HG03565 (cell line): ENCODE measurements at regions not wholly inside any gene's neighbourhood (a gene's known extent, or its start where the extent isn't known, plus 50 kb on each side); places are given as distances from the start of the nearest gene placed in this dataset.

Source experiments
- ATAC-seq: cut with Tn5 transposase; IDR thresholded peaks from one replicate; pipeline ENCODE4 v1.9.1; 2021; ENCODE audit warnings: mild to moderate bottlenecking, moderate library complexity; ENCODE audit not compliant: unreplicated experiment

DNA sequence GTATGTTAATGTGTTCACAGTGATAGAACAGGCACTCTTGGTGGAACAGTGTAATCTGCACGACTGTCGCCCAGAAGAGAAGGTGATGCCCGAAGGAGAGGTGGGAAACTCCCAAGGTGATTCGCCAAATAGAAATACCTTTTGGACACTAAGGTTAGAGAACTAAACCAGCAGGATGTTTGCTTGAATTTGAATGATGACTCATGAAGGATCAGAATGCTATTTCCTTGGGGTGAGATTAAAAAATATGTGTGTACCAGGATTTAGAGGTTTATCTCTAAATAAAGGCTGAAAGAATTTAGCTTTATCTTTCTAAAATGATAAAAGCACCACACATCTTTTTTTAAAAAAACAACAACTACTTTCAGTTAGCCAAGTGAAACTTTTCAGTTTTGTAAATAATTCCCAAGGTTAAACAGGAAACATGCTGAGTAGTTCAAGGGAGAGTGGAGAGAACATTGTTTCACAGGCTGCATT lies 297.4 kb upstream of the TAS2R1 start:
- no peak for ATAC-seq

DNA sequence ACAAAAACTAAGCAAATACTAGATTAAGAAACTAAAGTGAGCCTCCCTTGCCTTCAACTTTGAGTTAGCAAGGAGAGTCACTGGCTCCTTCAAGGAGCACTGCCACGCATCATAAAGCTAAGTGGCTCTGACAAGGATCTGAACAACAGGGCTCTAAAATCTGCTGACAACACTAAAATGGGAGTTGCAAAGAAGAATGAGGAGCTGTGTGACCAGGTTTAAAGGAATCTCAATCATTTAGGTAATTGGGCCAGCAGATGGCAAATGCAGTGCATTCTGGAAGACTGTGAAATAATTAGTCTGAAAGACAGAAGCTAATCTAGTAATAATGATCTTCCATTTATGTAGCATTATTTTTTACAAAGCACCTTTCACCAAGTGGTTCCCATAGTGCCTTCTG lies 297.0 kb upstream of the TAS2R1 start:
- no peak for ATAC-seq

- peak; percentile 98 for ATAC-seq
Measured at GRCh38 chr5:9924614-9925013, 294.5 kb upstream of the TAS2R1 start.

DNA sequence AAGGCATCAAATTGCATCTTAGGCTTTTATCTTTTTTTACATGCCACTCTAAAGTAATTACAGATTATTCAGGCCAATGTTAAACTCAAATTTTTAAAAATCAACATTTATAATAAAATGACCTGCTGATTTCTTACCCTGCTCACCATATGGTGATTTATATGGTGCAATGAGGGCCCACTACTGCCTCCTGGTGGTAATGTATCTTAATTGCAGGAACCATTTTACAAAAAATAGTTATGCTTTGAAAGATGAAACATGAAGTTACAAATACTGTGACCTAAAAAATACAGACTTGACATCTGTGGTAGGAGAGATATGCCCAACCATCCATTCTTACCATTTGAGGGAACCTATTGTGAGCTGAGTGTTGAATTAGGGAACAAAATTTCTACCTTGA lies 292.6 kb upstream of the TAS2R1 start:
- ATAC-seq: no peak

DNA sequence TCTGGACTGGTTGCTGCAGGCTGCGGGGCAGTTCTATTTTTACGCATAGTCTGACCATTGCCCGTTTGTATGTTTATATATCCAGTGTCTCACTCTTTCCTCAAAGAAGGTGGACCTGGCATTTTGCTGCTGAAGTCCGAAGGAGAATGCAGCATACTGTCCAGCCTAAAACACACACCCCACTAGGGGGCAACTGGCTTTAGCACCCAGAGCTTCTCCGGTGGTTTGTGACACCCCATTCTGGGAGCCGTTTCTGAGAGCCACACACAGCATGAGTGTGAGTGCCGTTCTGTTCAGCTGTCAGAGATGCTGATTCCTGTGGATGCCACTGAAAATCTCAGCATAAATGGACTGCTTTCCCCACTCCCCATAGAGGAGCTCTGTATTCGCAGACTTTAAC lies 290.5 kb upstream of the TAS2R1 start:
- ATAC-seq: no peak

DNA sequence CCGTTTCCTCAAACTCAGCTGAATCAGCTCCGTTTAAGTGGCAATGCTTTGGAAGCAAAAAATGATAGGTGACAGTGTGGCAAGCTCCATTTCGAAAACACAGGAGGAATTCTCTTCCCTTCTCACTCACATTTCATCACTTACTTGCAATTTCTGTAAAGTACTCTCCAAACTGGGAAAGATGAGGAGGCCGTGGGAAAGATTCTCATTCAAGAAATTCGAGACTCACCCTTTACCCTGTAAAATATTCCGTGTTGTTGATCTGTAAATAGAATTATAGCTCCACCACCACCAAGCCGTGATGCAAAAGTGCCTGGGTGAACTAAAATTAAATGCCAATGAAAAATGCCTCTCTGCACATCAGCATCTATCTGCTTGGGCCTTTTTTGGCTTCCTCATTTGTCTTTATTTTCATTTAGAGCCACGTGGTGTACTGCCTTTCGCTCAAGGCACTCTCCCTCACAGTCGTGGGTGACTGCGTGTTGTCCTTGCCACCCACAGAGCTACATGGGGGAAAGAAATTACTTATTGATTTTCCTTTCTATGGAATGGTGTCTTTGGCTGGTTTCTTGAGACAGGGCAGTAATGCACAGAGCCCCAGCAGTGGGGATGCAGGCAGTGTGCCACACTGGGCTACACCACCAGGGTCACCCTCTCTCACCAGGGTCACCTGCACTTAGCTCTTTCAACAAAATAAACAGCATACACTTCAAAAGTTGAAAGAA lies 289.3 kb upstream of the TAS2R1 start:
- ATAC-seq: no peak

DNA sequence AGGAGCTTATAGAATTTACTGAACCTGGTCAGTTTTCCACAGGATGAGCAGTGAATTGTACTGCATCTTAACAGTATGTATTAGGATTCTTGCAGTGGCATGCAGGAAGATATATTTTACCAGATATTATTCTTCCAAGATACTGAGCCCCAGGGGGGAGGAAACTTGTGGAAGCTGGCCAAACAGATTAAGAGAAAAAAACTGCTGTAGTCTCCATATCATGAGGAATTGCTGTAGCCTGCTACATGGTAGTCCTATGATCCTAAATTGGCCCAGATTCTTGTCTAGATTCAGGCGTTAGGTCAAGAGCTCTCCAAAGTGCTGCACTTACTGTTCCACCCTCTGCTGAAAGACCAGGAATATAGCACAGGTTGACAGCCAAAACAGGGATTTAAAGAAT lies 275.5 kb upstream of the TAS2R1 start:
- no peak for ATAC-seq

DNA sequence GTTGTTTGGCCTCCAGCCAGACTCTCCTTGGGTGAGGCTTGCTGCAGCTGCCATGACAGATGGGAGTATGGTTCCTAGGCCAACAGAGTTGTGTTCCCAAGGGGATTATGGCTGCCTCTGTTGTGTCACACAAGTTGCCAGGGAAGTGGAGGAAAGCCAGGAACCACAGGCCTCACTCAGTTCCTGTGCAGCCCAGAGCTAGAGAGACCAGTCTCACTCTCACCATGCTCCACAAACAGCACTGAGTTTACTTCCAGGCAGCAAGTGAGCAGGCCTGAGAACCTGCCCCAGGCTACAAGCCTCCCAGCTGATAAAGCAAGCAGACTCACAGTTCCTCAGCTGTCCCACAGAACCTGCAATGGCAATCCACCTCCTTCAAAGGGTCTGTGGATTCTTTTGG lies 273.6 kb upstream of the TAS2R1 start:
- ATAC-seq: no peak

- no peak for ATAC-seq
Measured at GRCh38 chr5:9898319-9898718, 268.2 kb upstream of the TAS2R1 start.

DNA sequence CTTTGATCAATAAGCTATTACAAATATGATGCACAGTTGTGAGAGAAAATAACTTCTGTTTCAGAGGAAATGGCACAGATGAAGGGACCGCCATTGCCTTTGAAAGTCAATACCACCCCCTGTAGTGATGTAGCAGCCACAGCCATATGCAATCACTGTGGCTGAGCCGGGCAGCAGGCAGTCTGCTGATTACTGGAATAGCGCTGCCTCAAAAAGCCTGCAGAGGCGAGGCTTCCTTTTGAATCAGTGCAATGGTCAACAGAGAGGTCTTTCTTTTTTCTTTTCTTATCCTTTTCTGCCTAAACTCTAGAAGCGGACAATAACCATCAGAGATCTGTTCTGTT lies 265.1 kb upstream of the TAS2R1 start:
- ATAC-seq: no peak

- ATAC-seq: no peak
Measured at GRCh38 chr5:9894571-9895301, 264.6 kb upstream of the TAS2R1 start.

DNA sequence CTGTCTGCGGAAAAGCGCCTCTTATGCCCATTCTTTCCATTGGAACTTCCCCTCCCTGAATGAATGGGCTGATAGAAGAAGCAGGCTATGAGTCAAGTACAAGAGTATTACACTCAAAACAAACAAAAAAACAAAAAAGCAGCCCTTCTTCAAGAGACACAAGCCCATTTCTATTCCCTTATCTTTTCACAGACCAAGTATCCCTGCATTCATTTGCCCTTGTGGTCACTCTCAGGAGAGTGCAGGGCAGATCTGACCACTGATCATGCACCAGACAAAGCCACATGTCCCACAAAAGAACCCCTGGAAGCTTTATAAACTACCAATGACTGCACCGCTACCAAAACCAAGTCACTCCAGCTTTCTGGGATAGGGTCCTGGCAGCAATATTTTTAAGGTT lies 262.5 kb upstream of the TAS2R1 start:
- ATAC-seq: no peak

- ATAC-seq: no peak
Measured at GRCh38 chr5:9889511-9889910, 259.4 kb upstream of the TAS2R1 start.

DNA sequence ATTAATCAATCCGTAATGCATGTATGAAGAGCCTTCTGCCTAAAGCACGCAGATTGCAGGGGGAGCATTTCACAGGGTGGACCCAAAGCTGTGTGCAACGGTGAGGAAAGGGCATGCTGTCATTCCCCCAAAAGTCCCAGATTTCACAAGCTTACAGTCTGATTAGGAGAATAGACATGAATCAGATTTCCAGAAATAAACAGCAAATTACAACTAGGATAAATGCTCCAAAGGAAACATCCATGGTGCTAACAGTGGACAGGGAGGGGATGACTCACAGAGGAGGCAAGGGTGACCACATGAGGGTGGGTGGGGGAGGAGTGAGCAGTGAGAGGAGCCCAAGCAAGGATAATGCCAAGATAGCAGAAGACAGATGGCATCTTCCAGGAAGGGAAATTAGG lies 258.4 kb upstream of the TAS2R1 start:
- no peak for ATAC-seq

GRCh38 chr5:9885164-9885563 lies 255.0 kb upstream of the TAS2R1 start:
- ATAC-seq: no peak

DNA sequence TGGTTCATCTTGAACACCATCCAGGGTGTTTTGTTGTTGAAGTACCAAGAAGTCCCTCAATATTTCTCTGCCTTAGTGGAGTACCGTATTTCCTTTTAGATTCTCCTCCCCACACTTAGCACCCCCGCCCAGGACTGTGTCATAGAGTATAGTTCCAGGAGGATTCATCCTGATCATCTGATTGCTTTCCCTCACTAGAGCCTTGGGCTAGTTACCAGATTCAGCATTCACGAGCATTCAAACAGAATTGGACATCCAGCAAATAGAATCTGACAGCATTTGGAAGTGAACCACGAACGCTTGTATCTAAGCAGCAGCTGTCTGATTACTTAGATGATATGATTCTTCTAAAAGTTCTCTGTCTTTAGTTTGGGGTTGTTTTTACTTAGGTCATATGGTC lies 248.1 kb upstream of the TAS2R1 start:
- ATAC-seq: no peak

DNA sequence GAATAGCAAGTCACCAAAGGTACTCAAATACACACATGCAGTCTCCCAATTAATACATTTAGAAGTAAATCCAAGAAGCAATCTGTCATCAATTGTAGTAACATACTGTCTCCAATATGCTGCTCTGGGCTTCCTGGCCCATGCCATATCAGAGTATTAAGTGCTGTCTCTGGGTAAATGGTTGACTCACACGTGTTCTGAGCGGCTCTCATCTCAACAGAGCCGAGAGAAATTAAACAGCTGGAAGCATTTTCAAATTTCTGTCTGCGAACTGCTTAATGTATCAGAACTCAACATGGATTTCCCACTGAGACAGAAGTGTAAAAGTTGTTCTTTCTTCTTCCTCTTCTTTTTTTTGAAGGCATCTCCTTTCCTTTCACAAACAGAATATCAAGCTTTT lies 247.3 kb upstream of the TAS2R1 start:
- ATAC-seq: no peak

- ATAC-seq: no peak
Measured at GRCh38 chr5:9876451-9876850, 246.3 kb upstream of the TAS2R1 start.

DNA sequence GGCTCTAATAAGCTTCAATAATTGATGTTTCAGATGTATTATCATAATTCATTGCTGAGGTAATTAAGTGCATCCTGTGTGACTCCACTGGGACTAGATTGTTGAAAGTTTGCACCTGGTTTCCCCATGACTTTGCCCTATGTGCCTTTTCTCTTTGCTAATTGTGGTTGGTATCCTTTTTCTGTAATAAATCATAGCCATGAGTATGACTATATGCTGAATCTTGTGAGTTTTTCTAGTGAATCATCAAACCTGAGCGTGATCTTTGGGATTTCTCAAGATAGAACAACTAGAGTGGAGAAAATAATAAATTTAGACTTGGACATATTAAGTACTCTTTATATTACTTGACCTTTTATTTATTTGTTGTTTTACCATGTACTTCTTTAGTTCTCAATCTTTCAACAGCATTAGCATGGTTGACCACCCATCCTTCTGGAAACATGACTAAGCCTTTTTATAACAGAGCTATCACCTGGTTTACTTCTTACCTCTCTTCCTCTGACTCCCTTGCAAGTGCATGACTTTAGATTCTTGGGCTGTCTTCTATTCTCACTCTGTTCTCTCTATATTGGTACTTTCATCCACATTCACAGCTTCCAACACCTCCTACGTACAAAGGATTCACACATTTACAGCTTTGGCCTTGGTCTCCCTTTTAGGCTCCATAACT lies 239.6 kb upstream of the TAS2R1 start:
- ATAC-seq: no peak

- no peak for ATAC-seq
Measured at GRCh38 chr5:9865574-9865973, 235.4 kb upstream of the TAS2R1 start.

DNA sequence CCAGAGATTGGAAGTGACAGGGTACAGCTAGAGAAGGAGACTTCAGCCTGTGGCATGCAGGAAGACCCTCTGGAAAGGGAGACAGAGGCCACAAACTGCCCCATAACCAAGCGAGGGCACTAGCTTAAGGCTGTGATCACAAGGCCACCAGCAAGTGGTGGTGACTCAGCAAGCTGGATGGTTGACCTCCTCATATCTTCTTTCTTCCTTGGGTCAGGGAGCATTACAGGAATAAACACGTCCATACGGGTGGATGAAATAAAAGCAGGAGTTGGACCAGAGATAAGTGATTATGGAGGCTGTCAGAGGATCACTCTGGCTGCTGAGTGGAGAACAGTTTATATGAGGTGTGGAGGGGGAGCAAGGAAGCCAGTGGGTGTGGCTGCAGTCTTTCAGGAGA lies 234.6 kb upstream of the TAS2R1 start:
- no peak for ATAC-seq

GRCh38 chr5:9863486-9863885 lies 233.3 kb upstream of the TAS2R1 start:
- no peak for ATAC-seq
